GM12872 (cell line): ENCODE measurements at regions not wholly inside any gene's neighbourhood (a gene's known extent, or its start where the extent isn't known, plus 50 kb on each side); places are given as distances from the start of the nearest gene placed in this dataset.

Experiments used
- CTCF ChIP-seq: IDR thresholded peaks from 3 replicates; pipeline ENCODE4 v1.5.1; 2011; ENCODE audit warnings: low read depth, mild to moderate bottlenecking, low read length, moderate library complexity; ENCODE audit not compliant: insufficient read depth

- TF ChIP-seq CTCF: no peak
These were observed 622.2 kb downstream of the EDEM1 start for GRCh38 chr3:5809586-5810246.

DNA sequence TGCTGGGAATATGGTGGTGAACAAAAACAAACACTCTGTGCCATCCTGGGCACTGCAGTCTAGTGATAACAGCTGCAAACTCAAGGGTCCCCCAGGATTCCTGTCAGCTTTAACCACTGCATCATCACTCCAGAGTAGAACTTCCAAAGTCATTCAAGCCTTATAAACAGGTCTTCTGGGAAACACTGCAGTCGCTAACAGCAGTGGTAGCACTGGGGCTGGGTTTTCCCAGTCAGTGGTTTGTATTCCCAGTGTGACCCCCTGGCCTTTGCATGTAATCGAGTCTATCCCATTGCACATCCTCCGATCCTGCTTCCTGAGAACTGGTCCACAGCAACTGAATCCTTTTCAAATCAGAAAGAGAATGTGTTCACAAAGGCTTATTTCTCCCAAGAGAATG is 623.5 kb downstream of the EDEM1 start:
- no peak for TF ChIP-seq CTCF

GRCh38 chr3:5813521-5813920 is 626.0 kb downstream of the EDEM1 start:
- no peak for TF ChIP-seq CTCF

DNA sequence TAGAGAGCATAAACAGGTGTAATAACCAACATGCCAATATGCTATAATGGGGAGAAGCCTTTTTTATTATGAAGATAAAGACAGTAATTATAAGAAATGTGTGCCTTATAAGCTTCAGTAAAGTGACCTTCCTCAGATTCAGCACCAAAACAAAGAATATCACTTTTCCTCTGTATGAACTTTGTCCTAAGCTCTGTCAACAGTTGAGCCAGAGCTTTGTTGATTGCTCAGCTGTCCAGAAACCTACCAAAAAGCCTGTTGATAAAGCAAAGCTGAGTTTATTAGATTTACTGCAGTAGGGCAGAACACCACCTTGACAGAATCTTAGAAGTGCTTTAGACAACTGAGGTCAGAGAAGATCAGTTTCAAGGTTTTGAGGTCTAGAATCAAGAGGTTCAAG is 635.3 kb downstream of the EDEM1 start:
- no peak for TF ChIP-seq CTCF

GRCh38 chr3:5826467-5826866 is 639.0 kb downstream of the EDEM1 start:
- TF ChIP-seq CTCF: no peak

GRCh38 chr3:5828251-5828650 is 640.7 kb downstream of the EDEM1 start:
- TF ChIP-seq CTCF: no peak

GRCh38 chr3:5840056-5840455 is 652.5 kb downstream of the EDEM1 start:
- no peak for TF ChIP-seq CTCF
